PC-9 (cell line): ENCODE measurements at regions not wholly inside any gene's neighbourhood (a gene's known extent, or its start where the extent isn't known, plus 50 kb on each side); places are given as distances from the start of the nearest gene placed in this dataset.

Source experiments
- BruUV-seq: library from RNA; stranded (reverse); fragments of 400-500 nt; replicated peaks from 2 replicates; lab custom pipeline; 2021; lab: Mats Ljungman, UMichigan
- CTCF ChIA-PET: fragments of 300-600 bp; sonication (Branson Sonifier 250); formaldehyde crosslinking; loops from one replicate; lab custom pipeline; 2022; ENCODE audit warnings: antibody characterized with exemption; lab: Charles Lee
- POLR2A ChIA-PET: fragments of 300-600 bp; sonication (Branson Sonifier 250); formaldehyde crosslinking; loops from one replicate; lab custom pipeline; 2022; ENCODE audit warnings: antibody characterized with exemption; ENCODE audit not compliant: unreplicated experiment; lab: Charles Lee
- DNase-seq, 2 experiments: peaks; one replicate each; pipeline versions ENCODE4 v3.0.0 to v3.0.0-alpha.2; 2015 to 2022; ENCODE audit warnings: mixed read lengths in 1 of 2
- H2AFZ ChIP-seq: fragments of 200-600 bp; sonication (generic); 2 replicates; pipeline ENCODE4 v1.8.1; 2017; ENCODE audit warnings: antibody characterized with exemption
- H3F3A ChIP-seq: fragments of 200-600 bp; sonication (generic); 2 replicates; pipeline ENCODE4 v1.8.1; 2017; ENCODE audit warnings: antibody characterized with exemption, mild to moderate bottlenecking, low read depth; ENCODE audit not compliant: insufficient read depth
- H3K27ac ChIP-seq: fragments of 200-600 bp; sonication (generic); 2 replicates; pipeline ENCODE4 v1.6.1; 2016; ENCODE audit warnings: mixed run types
- H3K27me3 ChIP-seq: fragments of 200-600 bp; sonication (generic); 2 replicates; pipeline ENCODE4 v1.6.1; 2016; ENCODE audit warnings: low read depth, mixed run types; ENCODE audit not compliant: insufficient read depth
- H3K36me3 ChIP-seq: fragments of 200-600 bp; sonication (generic); 2 replicates; pipeline ENCODE4 v1.6.1; 2016; ENCODE audit warnings: low read depth, mixed run types
- H3K4me1 ChIP-seq: fragments of 200-600 bp; sonication (generic); replicated peaks from 2 replicates; pipeline ENCODE4 v1.6.1; 2016; ENCODE audit warnings: mixed run types; ENCODE audit not compliant: insufficient read depth
- H3K4me2 ChIP-seq: fragments of 200-600 bp; sonication (generic); 2 replicates; pipeline ENCODE4 v1.6.1; 2017; ENCODE audit warnings: mixed run types
- H3K4me3 ChIP-seq: fragments of 200-600 bp; sonication (generic); 2 replicates; pipeline ENCODE4 v1.6.1; 2016; ENCODE audit warnings: mixed run types
- H3K79me2 ChIP-seq: fragments of 200-600 bp; sonication (generic); 2 replicates; pipeline ENCODE4 v1.6.1; 2017; ENCODE audit warnings: low read depth, mixed run types
- H3K9me2 ChIP-seq: fragments of 200-600 bp; sonication (generic); 2 replicates; pipeline ENCODE4 v1.8.1; 2017; ENCODE audit warnings: mild to moderate bottlenecking; ENCODE audit not compliant: insufficient read depth
- H3K9me3 ChIP-seq: fragments of 200-600 bp; sonication (generic); 2 replicates; pipeline ENCODE4 v1.8.1; 2016; ENCODE audit warnings: low read depth; ENCODE audit not compliant: insufficient read depth
- H4K20me1 ChIP-seq: fragments of 200-600 bp; sonication (generic); 2 replicates; pipeline ENCODE4 v1.8.1; 2017; ENCODE audit not compliant: insufficient read depth
- CTCF ChIP-seq: fragments of 200-600 bp; sonication (generic); conservative IDR thresholded peaks from 2 replicates; pipeline ENCODE4 v1.6.1; 2017; ENCODE audit warnings: mixed run types, antibody characterized with exemption, mild to moderate bottlenecking, moderate library complexity
- EZH2 ChIP-seq: fragments of 200-600 bp; sonication (generic); IDR thresholded peaks from 2 replicates; pipeline ENCODE4 v1.8.0; 2017; ENCODE audit warnings: antibody characterized with exemption, low read depth
- intact Hi-C: fragments of 100-400 bp; cut with micrococcal nuclease; formaldehyde crosslinking; loops from one replicate; pipeline ENCODE4 v1.10.0; 2022; ENCODE audit not compliant: unreplicated experiment

DNA sequence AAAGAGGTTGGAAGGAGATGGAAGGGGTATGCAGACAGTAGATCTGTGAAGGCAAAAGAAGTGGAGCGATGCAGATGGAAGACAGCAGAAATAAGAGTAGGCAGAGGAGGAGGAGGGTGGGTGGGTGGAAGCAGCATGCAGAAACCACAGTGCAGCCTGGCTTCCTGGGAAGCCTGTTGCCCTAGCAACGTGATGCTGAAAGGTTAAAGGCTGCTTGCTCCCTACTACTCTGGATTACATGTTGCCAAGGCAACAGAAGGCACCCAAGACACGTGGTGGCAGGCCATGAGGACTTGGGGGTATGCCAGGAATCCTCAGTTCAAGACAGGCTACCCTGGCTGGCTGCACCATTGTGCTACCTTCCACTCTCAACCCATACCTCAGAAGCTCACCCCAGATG is 129.6 kb downstream of the GRIN2B start:
- H3K79me2 ChIP-seq = no peaks in the 10 kb centered on the region
- no TSS peak for BruUV-seq
- ChIA-PET CTCF (no interaction called here), POLR2A (no interaction called here)
- no peaks in the 10 kb centered on the region for H3K36me3 ChIP-seq
- TF ChIP-seq EZH2 (no peak), CTCF (no peak)
- H3K27me3 ChIP-seq = peaks cover 24% of the 10 kb centered on the region
- no peak overlapping the region for H3K4me2 ChIP-seq
- no peak overlapping the region for H3K4me3 ChIP-seq
- intact Hi-C loops = no loop called here
- no peak for DNase-seq
- no peaks in the 10 kb centered on the region for H3K9me3 ChIP-seq
- H3K9me2 ChIP-seq = no peaks in the 10 kb centered on the region
- H3F3A ChIP-seq = no peaks in the 10 kb centered on the region
- H3K4me1 ChIP-seq = no peaks in the 10 kb centered on the region
- no peak overlapping the region for H3K27ac ChIP-seq
- no peaks in the 10 kb centered on the region for H4K20me1 ChIP-seq
- H2AFZ ChIP-seq = no peak overlapping the region

DNA sequence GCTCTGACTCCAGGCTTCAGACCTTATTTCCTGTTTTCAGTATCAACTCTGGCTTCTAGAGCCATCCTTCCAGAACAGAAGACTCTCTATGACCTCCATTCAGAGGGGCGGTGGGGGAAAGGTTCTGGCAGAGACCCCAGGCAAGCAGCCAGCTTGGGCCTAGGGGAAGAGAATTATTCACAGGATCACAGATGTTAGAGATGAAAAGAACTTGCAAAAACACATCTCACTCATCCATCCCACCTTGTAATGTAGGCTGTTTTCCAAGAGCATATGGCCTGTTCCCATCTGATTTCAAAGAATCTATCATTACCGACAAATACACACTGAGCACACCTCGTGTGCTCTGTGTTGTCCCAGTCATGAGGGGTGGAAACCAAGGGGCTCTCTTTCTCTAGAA is 131.9 kb downstream of the GRIN2B start:
- no TSS peak for BruUV-seq
- DNase-seq = no peak
- Histone ChIP-seq H3F3A (no peaks in the 10 kb centered on the region), H3K27me3 (peaks cover 24% of the 10 kb centered on the region), H2AFZ (no peak overlapping the region), H3K9me2 (no peaks in the 10 kb centered on the region), H3K79me2 (no peaks in the 10 kb centered on the region), H3K36me3 (no peaks in the 10 kb centered on the region), H3K4me3 (no peak overlapping the region), H3K4me1 (no peaks in the 10 kb centered on the region), H3K9me3 (no peaks in the 10 kb centered on the region), H3K27ac (no peak overlapping the region), H3K4me2 (no peak overlapping the region), H4K20me1 (no peaks in the 10 kb centered on the region)
- ChIA-PET POLR2A (no interaction called here), CTCF (no interaction called here)
- intact Hi-C loops = loop anchor here (5.0 kb wide), 1 partner anchor 752 kb away; no protein-coding TSS in a partner anchor
- TF ChIP-seq CTCF (no peak), EZH2 (no peak)

DNA sequence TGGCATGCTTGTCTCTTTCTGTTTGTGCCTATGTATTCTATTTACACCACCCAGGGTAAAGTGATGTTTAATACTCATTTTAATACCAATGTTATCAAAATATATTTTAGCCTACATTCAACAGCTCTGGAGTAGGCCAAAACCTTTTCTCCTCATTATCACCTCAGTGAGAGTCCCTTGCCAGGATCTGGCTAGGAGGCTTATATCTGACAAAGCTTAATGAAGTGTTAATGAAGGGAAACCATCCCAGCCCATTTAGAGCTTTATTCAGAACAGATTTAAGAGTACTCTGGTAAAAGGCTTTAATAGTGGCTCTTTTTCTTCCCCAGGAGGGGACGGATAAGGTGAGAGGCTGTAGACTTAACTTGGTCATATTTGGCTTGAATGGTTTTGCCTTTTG is 137.6 kb downstream of the GRIN2B start:
- POLR2A ChIA-PET = no interaction called here
- no peaks in the 10 kb centered on the region for H4K20me1 ChIP-seq
- H3K4me2 ChIP-seq = no peak overlapping the region
- no TSS peak for BruUV-seq
- H3K4me3 ChIP-seq = no peak overlapping the region
- H2AFZ ChIP-seq = no peak overlapping the region
- no peak for DNase-seq
- CTCF ChIA-PET = no interaction called here
- no peaks in the 10 kb centered on the region for H3K36me3 ChIP-seq
- H3K9me3 ChIP-seq = no peaks in the 10 kb centered on the region
- H3K27me3 ChIP-seq = peaks cover 10% of the 10 kb centered on the region
- intact Hi-C loops = no loop called here
- no peaks in the 10 kb centered on the region for H3K9me2 ChIP-seq
- no peak overlapping the region for H3K27ac ChIP-seq
- H3K79me2 ChIP-seq = no peaks in the 10 kb centered on the region
- no peak for TF ChIP-seq EZH2
- no peak for TF ChIP-seq CTCF
- no peaks in the 10 kb centered on the region for H3F3A ChIP-seq
- no peaks in the 10 kb centered on the region for H3K4me1 ChIP-seq
